ENCODE measurements at regions not wholly inside any gene's neighbourhood (a gene's known extent, or its start where the extent isn't known, plus 50 kb on each side); places are given as distances from the start of the nearest gene placed in this dataset.

DNA sequence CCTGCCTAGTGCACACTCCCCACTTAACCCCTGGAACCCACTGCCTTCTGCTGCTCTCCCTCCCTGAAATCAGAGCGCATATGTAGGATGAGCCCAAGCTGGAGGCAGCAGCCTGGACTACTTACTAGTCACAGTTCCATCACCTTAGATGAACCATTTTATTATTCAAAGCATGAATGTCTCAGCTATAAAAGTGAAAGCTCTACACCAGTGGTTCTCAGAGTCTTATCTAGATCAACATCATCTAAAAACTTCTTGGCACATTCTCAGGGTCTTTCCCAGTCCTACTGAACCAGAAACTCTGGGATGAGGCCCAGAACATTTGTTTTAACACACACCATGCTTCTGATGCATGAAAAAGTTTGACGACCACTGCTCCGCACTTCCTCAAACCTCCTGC, 100.3 kb upstream of the ANK3 start:
- TF ChIP-seq CTCF (IDR thresholded peaks at IDR 0.05; ENCODE audit: insufficient read depth, low read depth, low read length, missing control alignments): no peak

GRCh38 chr10:60488111-60488669, 98.5 kb upstream of the ANK3 start:
- no peak overlapping the region for H3K4me3 ChIP-seq (ENCODE audit: low read length)
- peak; percentile 76 for DNase-seq (ENCODE audit: low read depth)
- TF ChIP-seq CTCF (IDR thresholded peaks at IDR 0.05; ENCODE audit: insufficient read depth, low read depth, low read length, missing control alignments): no peak

More for the DNA sequence above, 100.3 kb upstream of the ANK3 start:
- DNase-seq (ENCODE audit: low read depth): no peak
- H3K4me3 ChIP-seq (ENCODE audit: low read length): no peak overlapping the region

DNA sequence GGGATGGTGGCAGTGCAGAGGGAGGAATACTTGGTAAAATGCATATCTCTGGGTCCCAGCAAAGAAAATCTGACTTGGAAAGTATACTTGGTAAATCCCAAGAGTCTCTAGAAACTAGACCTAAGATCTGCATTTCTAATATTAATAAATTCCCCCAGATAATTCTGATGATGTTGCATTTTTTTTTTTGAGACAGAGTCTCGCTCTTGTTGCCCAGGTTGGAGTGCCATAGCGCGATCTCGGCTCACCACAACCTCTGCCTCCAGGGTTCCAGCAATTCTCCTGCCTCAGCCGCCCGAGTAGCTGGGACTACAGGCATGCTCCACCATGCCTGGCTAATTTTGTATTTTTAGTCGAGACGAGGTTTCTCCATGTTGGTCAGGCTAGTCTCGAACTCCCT, 97.9 kb upstream of the ANK3 start:
- H3K4me3 ChIP-seq (ENCODE audit: low read length): no peak overlapping the region
- TF ChIP-seq CTCF (IDR thresholded peaks at IDR 0.05; ENCODE audit: insufficient read depth, low read depth, low read length, missing control alignments): no peak
- no peak for DNase-seq (ENCODE audit: low read depth)

- H3K4me3 ChIP-seq (ENCODE audit: low read length): no peak overlapping the region
- peak; percentile 46 for DNase-seq (ENCODE audit: low read depth)
- no peak for TF ChIP-seq CTCF (IDR thresholded peaks at IDR 0.05; ENCODE audit: insufficient read depth, low read depth, low read length, missing control alignments)
These were observed 95.3 kb upstream of the ANK3 start for GRCh38 chr10:60485025-60485424.

- DNase-seq (ENCODE audit: low read depth): peak; percentile 96
- H3K4me3 ChIP-seq (ENCODE audit: low read length): no peak overlapping the region
- TF ChIP-seq CTCF (IDR thresholded peaks at IDR 0.05; ENCODE audit: insufficient read depth, low read depth, low read length, missing control alignments): no peak
These were observed 91.3 kb upstream of the ANK3 start for GRCh38 chr10:60480865-60481563.

- H3K4me3 ChIP-seq (ENCODE audit: low read length): no peak overlapping the region
- peak; percentile 84 for DNase-seq (ENCODE audit: low read depth)
- TF ChIP-seq CTCF (IDR thresholded peaks at IDR 0.05; ENCODE audit: insufficient read depth, low read depth, low read length, missing control alignments): no peak
These were observed 89.8 kb upstream of the ANK3 start for GRCh38 chr10:60479305-60480020.

All from epithelial cell of esophagus (primary cell).